Memory B cell (primary cell): ENCODE measurements at regions not wholly inside any gene's neighbourhood (a gene's known extent, or its start where the extent isn't known, plus 50 kb on each side); places are given as distances from the start of the nearest gene placed in this dataset.
A peak's percentile ranks its signal among the peaks of the same experiment; 100 is the strongest.

ENCODE experiments used
- ATAC-seq: fragments of 150-1000 bp; cut with Tn5 transposase; 2 replicates; pipeline ENCODE4 v1.10.0; 2021; ENCODE audit warnings: low read depth, mild to moderate bottlenecking, moderate library complexity
- DNase-seq, 2 donors: peaks; one replicate each; pipeline ENCODE4 v3.0.0; 2022; ENCODE audit warnings: low spot score in 2 of 2
- H3K27ac Mint-ChIP-seq: one replicate; pipeline ENCODE4 v1.8.0; 2022; ENCODE audit warnings: mild to moderate bottlenecking, moderate library complexity, mixed read lengths
- H3K27me3 Mint-ChIP-seq: one replicate; pipeline ENCODE4 v1.8.0; 2022; ENCODE audit warnings: mixed read lengths
- H3K36me3 Mint-ChIP-seq: one replicate; pipeline ENCODE4 v1.8.0; 2022; ENCODE audit warnings: mild to moderate bottlenecking, mixed read lengths
- H3K4me1 Mint-ChIP-seq: one replicate; pipeline ENCODE4 v1.8.0; 2022; ENCODE audit warnings: mixed read lengths
- H3K4me3 Mint-ChIP-seq: one replicate; pipeline ENCODE4 v1.8.0; 2022; ENCODE audit warnings: mild to moderate bottlenecking, moderate library complexity, mixed read lengths
- H3K9me3 Mint-ChIP-seq: one replicate; pipeline ENCODE4 v1.8.0; 2022; ENCODE audit warnings: mixed read lengths

- Mint-ChIP-seq H3K4me1 (peaks cover 2% of the 10 kb centered on the region), H3K27me3 (no peaks in the 10 kb centered on the region), H3K27ac (no peak overlapping the region), H3K36me3 (no peaks in the 10 kb centered on the region), H3K4me3 (no peak overlapping the region), H3K9me3 (peaks cover 2% of the 10 kb centered on the region)
- no peak for DNase-seq
- ATAC-seq = no peak
Observed at GRCh38 chrX:113594123-113594841, 753.7 kb upstream of the AMOT start.

- DNase-seq = no peak
- H3K36me3 Mint-ChIP-seq = no peaks in the 10 kb centered on the region
- H3K27ac Mint-ChIP-seq = no peak overlapping the region
- no peaks in the 10 kb centered on the region for H3K27me3 Mint-ChIP-seq
- no peak overlapping the region for H3K4me3 Mint-ChIP-seq
- peaks cover 1% of the 10 kb centered on the region for H3K9me3 Mint-ChIP-seq
- H3K4me1 Mint-ChIP-seq = peaks cover 1% of the 10 kb centered on the region
- no peak for ATAC-seq
Observed at GRCh38 chrX:113586281-113586898, 745.8 kb upstream of the AMOT start.

GRCh38 chrX:113580486-113580885 lies 739.9 kb upstream of the AMOT start:
- no peaks in the 10 kb centered on the region for H3K4me1 Mint-ChIP-seq
- H3K36me3 Mint-ChIP-seq = no peaks in the 10 kb centered on the region

GRCh38 chrX:113558576-113558975 lies 717.9 kb upstream of the AMOT start:
- H3K4me3 Mint-ChIP-seq = no peak overlapping the region
- H3K9me3 Mint-ChIP-seq = no peaks in the 10 kb centered on the region
- DNase-seq (no peak), ATAC-seq (no peak)
- H3K27me3 Mint-ChIP-seq = no peaks in the 10 kb centered on the region
- H3K4me1 Mint-ChIP-seq = peaks cover 2% of the 10 kb centered on the region
- no peak overlapping the region for H3K27ac Mint-ChIP-seq
- H3K36me3 Mint-ChIP-seq = no peaks in the 10 kb centered on the region

More at GRCh38 chrX:113580486-113580885, 739.9 kb upstream of the AMOT start:
- H3K9me3 Mint-ChIP-seq = peaks cover 6% of the 10 kb centered on the region
- no peaks in the 10 kb centered on the region for H3K27me3 Mint-ChIP-seq
- ATAC-seq (no peak), DNase-seq (no peak)
- H3K27ac Mint-ChIP-seq = no peak overlapping the region
- no peak overlapping the region for H3K4me3 Mint-ChIP-seq

- H3K27ac Mint-ChIP-seq = no peak overlapping the region
- DNase-seq = no peak
Observed at GRCh38 chrX:113551919-113552318, 711.3 kb upstream of the AMOT start.

GRCh38 chrX:113548308-113549015 lies 707.8 kb upstream of the AMOT start:
- no peaks in the 10 kb centered on the region for H3K27me3 Mint-ChIP-seq
- H3K4me3 Mint-ChIP-seq = no peak overlapping the region

More at GRCh38 chrX:113551919-113552318, 711.3 kb upstream of the AMOT start:
- no peaks in the 10 kb centered on the region for H3K9me3 Mint-ChIP-seq
- no peaks in the 10 kb centered on the region for H3K27me3 Mint-ChIP-seq
- H3K4me1 Mint-ChIP-seq = no peaks in the 10 kb centered on the region
- no peak overlapping the region for H3K4me3 Mint-ChIP-seq
- H3K36me3 Mint-ChIP-seq = no peaks in the 10 kb centered on the region
- ATAC-seq = no peak

GRCh38 chrX:113545040-113545439 lies 704.4 kb upstream of the AMOT start:
- Mint-ChIP-seq H3K27me3 (no peaks in the 10 kb centered on the region), H3K9me3 (no peaks in the 10 kb centered on the region), H3K36me3 (no peaks in the 10 kb centered on the region), H3K27ac (peak overlapping the region; percentile 26), H3K4me3 (no peak overlapping the region), H3K4me1 (no peaks in the 10 kb centered on the region)
- no peak for DNase-seq
- ATAC-seq = no peak

More at GRCh38 chrX:113548308-113549015, 707.8 kb upstream of the AMOT start:
- Mint-ChIP-seq H3K9me3 (no peaks in the 10 kb centered on the region), H3K36me3 (no peaks in the 10 kb centered on the region), H3K27ac (no peak overlapping the region), H3K4me1 (no peaks in the 10 kb centered on the region)
- ATAC-seq = no peak
- no peak for DNase-seq

- ATAC-seq (no peak), DNase-seq (no peak)
- Mint-ChIP-seq H3K36me3 (no peaks in the 10 kb centered on the region), H3K27ac (no peak overlapping the region), H3K4me3 (no peak overlapping the region), H3K4me1 (no peaks in the 10 kb centered on the region), H3K9me3 (no peaks in the 10 kb centered on the region), H3K27me3 (no peaks in the 10 kb centered on the region)
Observed at GRCh38 chrX:113539599-113540356, 699.1 kb upstream of the AMOT start.

- Mint-ChIP-seq H3K4me3 (no peak overlapping the region), H3K27ac (peak overlapping the region; percentile 47), H3K36me3 (no peaks in the 10 kb centered on the region), H3K9me3 (no peaks in the 10 kb centered on the region), H3K4me1 (no peaks in the 10 kb centered on the region), H3K27me3 (no peaks in the 10 kb centered on the region)
- ATAC-seq = peak; percentile 75
- DNase-seq = no peak
Observed at GRCh38 chrX:113529426-113530013, 688.9 kb upstream of the AMOT start.

- H3K27me3 Mint-ChIP-seq = no peaks in the 10 kb centered on the region
- no peaks in the 10 kb centered on the region for H3K9me3 Mint-ChIP-seq
- no peak overlapping the region for H3K4me3 Mint-ChIP-seq
- no peak overlapping the region for H3K27ac Mint-ChIP-seq
- H3K4me1 Mint-ChIP-seq = peaks cover 2% of the 10 kb centered on the region
- peak in 1 of 2 donors; percentile 0 for DNase-seq
- no peaks in the 10 kb centered on the region for H3K36me3 Mint-ChIP-seq
- ATAC-seq = peak; percentile 98
Observed at GRCh38 chrX:113522814-113523213, 682.2 kb upstream of the AMOT start.

GRCh38 chrX:113514906-113515305 lies 674.3 kb upstream of the AMOT start:
- no peaks in the 10 kb centered on the region for H3K36me3 Mint-ChIP-seq
- no peaks in the 10 kb centered on the region for H3K4me1 Mint-ChIP-seq
- H3K9me3 Mint-ChIP-seq = peaks cover 1% of the 10 kb centered on the region

GRCh38 chrX:113512700-113513395 lies 672.2 kb upstream of the AMOT start:
- ATAC-seq (no peak), DNase-seq (no peak)
- Mint-ChIP-seq H3K4me3 (no peak overlapping the region), H3K27ac (no peak overlapping the region), H3K9me3 (peaks cover 1% of the 10 kb centered on the region), H3K27me3 (no peaks in the 10 kb centered on the region), H3K4me1 (no peaks in the 10 kb centered on the region), H3K36me3 (no peaks in the 10 kb centered on the region)

More at GRCh38 chrX:113514906-113515305, 674.3 kb upstream of the AMOT start:
- H3K4me3 Mint-ChIP-seq = no peak overlapping the region
- DNase-seq (no peak), ATAC-seq (no peak)
- no peaks in the 10 kb centered on the region for H3K27me3 Mint-ChIP-seq
- H3K27ac Mint-ChIP-seq = no peak overlapping the region

GRCh38 chrX:113510586-113510985 lies 670.0 kb upstream of the AMOT start:
- Mint-ChIP-seq H3K4me3 (no peak overlapping the region), H3K4me1 (no peaks in the 10 kb centered on the region), H3K9me3 (no peaks in the 10 kb centered on the region), H3K36me3 (no peaks in the 10 kb centered on the region), H3K27me3 (no peaks in the 10 kb centered on the region), H3K27ac (no peak overlapping the region)
- ATAC-seq (no peak), DNase-seq (no peak)
